ENCODE measurements at regions not wholly inside any gene's neighbourhood (a gene's known extent, or its start where the extent isn't known, plus 50 kb on each side); places are given as distances from the start of the nearest gene placed in this dataset.

DNA sequence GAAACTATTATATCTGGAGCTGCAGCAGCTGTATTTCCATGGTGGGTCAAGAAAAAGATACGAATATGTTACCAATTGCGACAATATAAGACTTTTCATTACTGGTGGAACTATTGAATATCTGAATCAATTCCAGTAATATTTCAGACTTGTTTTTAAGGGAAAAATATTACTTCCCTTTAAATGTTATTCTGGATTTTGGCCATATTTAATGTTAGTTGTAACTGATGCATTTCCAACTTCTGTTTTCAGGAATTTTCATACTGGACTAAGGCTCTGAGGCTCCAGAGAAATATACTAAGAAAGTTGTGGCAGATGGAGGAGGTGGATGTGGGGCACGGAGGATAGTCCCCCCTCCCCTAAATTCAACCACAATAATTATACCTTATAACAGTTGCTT lies 555.2 kb upstream of the SETBP1 start:
- no peak overlapping the region for H3K9ac ChIP-seq (ENCODE audit: low read length)
- no peaks in the 10 kb centered on the region for H3K36me3 ChIP-seq (ENCODE audit: control insufficient read depth, insufficient read depth, low read length)
- no peak overlapping the region for H3K27ac ChIP-seq (ENCODE audit: low read depth, low read length)
- no peaks in the 10 kb centered on the region for H3K4me1 ChIP-seq (ENCODE audit: control insufficient read depth, insufficient read depth, low read length)
- no peak overlapping the region for H3K4me3 ChIP-seq (ENCODE audit: low read depth, low read length)
- H3K27me3 ChIP-seq (ENCODE audit: control insufficient read depth, insufficient read depth, low read length): no peaks in the 10 kb centered on the region
- H3K9me3 ChIP-seq (ENCODE audit: control insufficient read depth, insufficient read depth, low read depth, low read length): no peaks in the 10 kb centered on the region

DNA sequence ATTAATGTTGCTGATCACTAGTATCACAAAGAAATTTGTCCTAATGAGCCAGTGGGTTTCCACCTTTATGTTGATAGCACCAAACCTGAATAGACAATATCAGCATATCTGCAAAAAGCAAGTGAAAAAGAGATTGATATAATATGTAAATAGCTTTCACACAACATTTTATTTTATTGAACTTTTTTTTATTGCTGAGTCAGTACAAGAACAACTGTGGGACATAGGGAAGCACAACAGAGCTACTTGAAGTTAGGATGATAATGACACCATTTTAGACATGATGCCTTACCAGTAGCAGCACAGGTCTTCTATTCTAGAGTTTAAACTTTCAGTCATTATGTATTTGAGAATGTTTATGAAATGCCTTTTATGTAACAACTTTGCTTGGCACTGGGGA lies 554.1 kb upstream of the SETBP1 start:
- Histone ChIP-seq H3K36me3 (ENCODE audit: control insufficient read depth, insufficient read depth, low read length) (no peaks in the 10 kb centered on the region), H3K4me1 (ENCODE audit: control insufficient read depth, insufficient read depth, low read length) (no peaks in the 10 kb centered on the region), H3K27me3 (ENCODE audit: control insufficient read depth, insufficient read depth, low read length) (no peaks in the 10 kb centered on the region), H3K4me3 (ENCODE audit: low read depth, low read length) (no peak overlapping the region), H3K9ac (ENCODE audit: low read length) (no peak overlapping the region), H3K9me3 (ENCODE audit: control insufficient read depth, insufficient read depth, low read depth, low read length) (no peaks in the 10 kb centered on the region), H3K27ac (ENCODE audit: low read depth, low read length) (no peak overlapping the region)

DNA sequence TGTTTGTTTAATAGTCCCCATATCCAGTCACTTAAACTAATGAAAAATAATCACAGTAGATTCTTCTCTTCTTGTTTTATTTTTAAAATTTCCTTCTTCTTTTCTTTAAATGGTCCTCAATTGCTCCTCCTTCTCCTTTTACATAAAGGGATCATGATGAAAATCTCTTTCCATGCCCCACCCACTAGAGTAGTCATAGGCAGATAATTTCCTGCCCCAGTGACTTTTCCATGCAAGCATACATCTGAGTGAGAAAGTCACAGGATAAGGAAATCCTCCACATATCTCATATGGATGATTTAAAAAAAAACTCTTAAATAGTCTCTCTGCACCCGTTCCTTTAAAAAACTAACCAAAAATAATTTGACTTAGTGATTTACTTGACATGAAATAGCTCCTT lies 552.3 kb upstream of the SETBP1 start:
- Histone ChIP-seq H3K36me3 (ENCODE audit: control insufficient read depth, insufficient read depth, low read length) (no peaks in the 10 kb centered on the region), H3K9me3 (ENCODE audit: control insufficient read depth, insufficient read depth, low read depth, low read length) (no peaks in the 10 kb centered on the region), H3K9ac (ENCODE audit: low read length) (no peak overlapping the region), H3K4me3 (ENCODE audit: low read depth, low read length) (no peak overlapping the region), H3K4me1 (ENCODE audit: control insufficient read depth, insufficient read depth, low read length) (no peaks in the 10 kb centered on the region), H3K27ac (ENCODE audit: low read depth, low read length) (no peak overlapping the region), H3K27me3 (ENCODE audit: control insufficient read depth, insufficient read depth, low read length) (no peaks in the 10 kb centered on the region)

DNA sequence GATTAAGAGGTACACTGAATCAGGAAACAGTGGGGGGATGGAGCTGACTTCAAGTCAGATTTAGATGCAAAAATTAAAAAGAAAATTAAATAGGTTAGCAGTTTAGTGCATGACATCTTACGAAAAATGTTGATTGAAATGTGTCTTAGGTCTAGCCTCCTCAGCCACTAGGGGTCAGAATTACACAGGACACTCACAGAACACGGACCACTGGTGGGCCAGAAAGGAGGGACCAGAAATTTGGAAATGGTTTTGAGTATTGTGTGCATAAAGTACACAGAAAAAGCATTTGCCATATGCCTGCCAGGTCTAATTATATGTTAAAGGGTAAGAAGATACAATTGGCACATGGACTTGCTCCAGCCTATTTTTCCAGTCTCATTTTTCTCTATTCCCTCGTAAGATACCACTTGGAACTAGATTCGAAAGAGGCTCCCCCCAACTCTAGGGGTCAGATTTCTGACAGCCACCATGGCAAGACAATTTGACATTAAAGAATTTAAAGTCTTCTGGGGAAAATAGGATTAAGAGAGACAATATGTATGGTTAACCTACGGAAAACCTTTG lies 550.2 kb upstream of the SETBP1 start:
- Histone ChIP-seq H3K36me3 (ENCODE audit: control insufficient read depth, insufficient read depth, low read length) (no peaks in the 10 kb centered on the region), H3K27me3 (ENCODE audit: control insufficient read depth, insufficient read depth, low read length) (no peaks in the 10 kb centered on the region), H3K27ac (ENCODE audit: low read depth, low read length) (no peak overlapping the region), H3K9ac (ENCODE audit: low read length) (no peak overlapping the region), H3K4me1 (ENCODE audit: control insufficient read depth, insufficient read depth, low read length) (no peaks in the 10 kb centered on the region), H3K9me3 (ENCODE audit: control insufficient read depth, insufficient read depth, low read depth, low read length) (no peaks in the 10 kb centered on the region), H3K4me3 (ENCODE audit: low read depth, low read length) (no peak overlapping the region)

DNA sequence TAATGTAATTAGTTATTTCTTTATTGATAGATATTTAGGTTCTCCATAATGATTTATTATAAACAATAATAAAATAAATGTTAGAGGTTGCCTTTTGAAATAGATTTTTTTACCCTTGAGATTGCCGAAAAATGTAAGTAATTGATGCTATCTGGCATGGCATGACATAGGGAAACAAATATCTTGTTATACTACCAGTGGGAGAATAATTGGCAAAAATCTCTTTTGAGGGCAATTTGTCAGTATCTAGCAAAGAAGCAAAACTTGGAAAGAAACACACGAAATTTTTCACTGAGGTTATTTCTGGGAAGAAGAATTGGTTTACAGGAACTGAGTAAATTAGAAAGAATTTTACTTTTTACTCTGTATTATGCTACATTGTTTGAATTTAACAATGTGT lies 547.2 kb upstream of the SETBP1 start:
- Histone ChIP-seq H3K9ac (ENCODE audit: low read length) (no peak overlapping the region), H3K4me1 (ENCODE audit: control insufficient read depth, insufficient read depth, low read length) (no peaks in the 10 kb centered on the region), H3K9me3 (ENCODE audit: control insufficient read depth, insufficient read depth, low read depth, low read length) (peaks cover 4% of the 10 kb centered on the region; the same call in 1 of the 2 replicates), H3K27ac (ENCODE audit: low read depth, low read length) (no peak overlapping the region), H3K27me3 (ENCODE audit: control insufficient read depth, insufficient read depth, low read length) (no peaks in the 10 kb centered on the region), H3K36me3 (ENCODE audit: control insufficient read depth, insufficient read depth, low read length) (no peaks in the 10 kb centered on the region), H3K4me3 (ENCODE audit: low read depth, low read length) (no peak overlapping the region)

DNA sequence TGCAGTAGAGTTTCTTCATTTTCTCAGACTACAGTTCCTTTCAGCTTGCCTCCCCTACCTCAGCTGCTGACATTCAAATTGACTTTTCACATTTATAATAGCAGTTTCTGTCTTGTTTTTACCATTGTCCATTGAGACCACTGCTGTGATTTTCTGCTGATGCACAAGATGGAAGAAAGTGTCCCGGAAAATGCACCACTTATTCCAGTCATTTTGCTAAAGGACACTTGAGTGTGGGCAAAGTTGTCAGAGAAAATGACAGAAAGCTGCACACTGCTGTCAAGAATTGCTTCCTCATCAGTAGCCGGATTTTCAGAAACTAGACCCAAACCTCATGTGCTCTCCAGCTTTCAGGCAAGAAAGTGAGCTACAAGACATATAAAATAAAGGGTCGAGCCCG lies 546.2 kb upstream of the SETBP1 start:
- Histone ChIP-seq H3K36me3 (ENCODE audit: control insufficient read depth, insufficient read depth, low read length) (no peaks in the 10 kb centered on the region), H3K27ac (ENCODE audit: low read depth, low read length) (no peak overlapping the region), H3K9me3 (ENCODE audit: control insufficient read depth, insufficient read depth, low read depth, low read length) (peaks cover 4% of the 10 kb centered on the region; the same call in 1 of the 2 replicates), H3K4me3 (ENCODE audit: low read depth, low read length) (no peak overlapping the region), H3K4me1 (ENCODE audit: control insufficient read depth, insufficient read depth, low read length) (no peaks in the 10 kb centered on the region), H3K9ac (ENCODE audit: low read length) (no peak overlapping the region), H3K27me3 (ENCODE audit: control insufficient read depth, insufficient read depth, low read length) (no peaks in the 10 kb centered on the region)

DNA sequence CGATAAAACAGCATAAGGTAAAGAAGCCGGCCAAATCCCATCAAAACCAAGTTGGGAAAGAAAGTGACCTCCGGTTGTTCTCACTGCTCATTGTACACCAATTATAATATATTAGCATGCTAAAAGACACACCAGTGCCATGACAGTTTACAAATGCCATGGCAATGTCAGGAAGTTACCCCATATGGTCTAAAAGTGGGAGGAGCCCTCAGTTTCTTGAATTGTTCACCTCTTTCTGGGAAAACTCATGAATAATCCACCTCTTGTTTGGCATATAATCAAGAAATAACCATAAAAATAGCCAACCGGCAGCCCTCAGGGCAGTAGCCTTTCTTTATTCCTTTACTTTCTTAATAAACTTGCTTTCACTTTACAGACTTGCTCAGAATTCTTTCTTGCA lies 544.9 kb upstream of the SETBP1 start:
- H3K4me1 ChIP-seq (ENCODE audit: control insufficient read depth, insufficient read depth, low read length): no peaks in the 10 kb centered on the region
- H3K9me3 ChIP-seq (ENCODE audit: control insufficient read depth, insufficient read depth, low read depth, low read length): peaks cover 4% of the 10 kb centered on the region; the same call in 1 of the 2 replicates
- H3K9ac ChIP-seq (ENCODE audit: low read length): no peak overlapping the region
- H3K4me3 ChIP-seq (ENCODE audit: low read depth, low read length): no peak overlapping the region
- H3K27ac ChIP-seq (ENCODE audit: low read depth, low read length): no peak overlapping the region
- no peaks in the 10 kb centered on the region for H3K27me3 ChIP-seq (ENCODE audit: control insufficient read depth, insufficient read depth, low read length)
- no peaks in the 10 kb centered on the region for H3K36me3 ChIP-seq (ENCODE audit: control insufficient read depth, insufficient read depth, low read length)

DNA sequence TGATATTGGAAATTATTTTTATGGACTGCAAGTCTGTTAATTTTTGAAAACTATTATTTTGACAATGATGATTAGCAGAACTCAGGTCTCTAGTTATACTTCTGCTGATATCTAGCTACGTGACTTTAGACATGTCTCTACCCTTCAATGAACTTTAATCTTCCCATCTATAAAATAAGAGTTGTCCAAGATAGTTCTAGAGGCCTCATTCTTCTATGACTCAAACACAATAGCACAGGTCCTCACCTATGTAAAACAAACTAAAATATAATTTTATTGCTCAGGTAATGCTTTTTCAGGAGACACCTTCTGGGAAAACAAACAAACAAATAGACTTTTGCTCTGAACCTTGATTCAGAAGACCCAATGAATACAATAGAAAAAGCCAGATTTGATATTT lies 544.4 kb upstream of the SETBP1 start:
- peaks cover 4% of the 10 kb centered on the region; the same call in 1 of the 2 replicates for H3K9me3 ChIP-seq (ENCODE audit: control insufficient read depth, insufficient read depth, low read depth, low read length)
- H3K27me3 ChIP-seq (ENCODE audit: control insufficient read depth, insufficient read depth, low read length): no peaks in the 10 kb centered on the region
- no peaks in the 10 kb centered on the region for H3K36me3 ChIP-seq (ENCODE audit: control insufficient read depth, insufficient read depth, low read length)
- H3K4me1 ChIP-seq (ENCODE audit: control insufficient read depth, insufficient read depth, low read length): no peaks in the 10 kb centered on the region
- H3K9ac ChIP-seq (ENCODE audit: low read length): no peak overlapping the region
- H3K27ac ChIP-seq (ENCODE audit: low read depth, low read length): no peak overlapping the region
- no peak overlapping the region for H3K4me3 ChIP-seq (ENCODE audit: low read depth, low read length)

DNA sequence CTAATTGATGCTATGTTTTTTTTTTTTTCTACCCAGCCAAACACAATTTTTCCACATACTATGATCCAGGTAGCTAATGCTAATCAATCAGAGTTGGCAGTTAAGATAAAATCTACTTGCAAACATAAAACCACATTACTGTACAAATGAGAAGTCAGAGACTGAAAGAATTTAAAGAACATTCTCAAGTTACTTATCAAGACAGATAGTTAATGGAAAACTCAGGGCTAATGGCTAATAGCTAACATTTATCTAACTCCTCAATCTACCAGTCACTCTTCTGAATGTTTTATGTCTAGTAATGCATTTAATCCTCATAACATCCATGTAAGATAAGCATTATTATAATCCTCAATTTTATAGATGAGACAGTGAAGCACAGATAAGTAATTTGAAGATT lies 537.6 kb upstream of the SETBP1 start:
- no peak overlapping the region for H3K9ac ChIP-seq (ENCODE audit: low read length)
- no peak overlapping the region for H3K4me3 ChIP-seq (ENCODE audit: low read depth, low read length)
- H3K9me3 ChIP-seq (ENCODE audit: control insufficient read depth, insufficient read depth, low read depth, low read length): no peaks in the 10 kb centered on the region
- H3K4me1 ChIP-seq (ENCODE audit: control insufficient read depth, insufficient read depth, low read length): no peaks in the 10 kb centered on the region
- no peak overlapping the region for H3K27ac ChIP-seq (ENCODE audit: low read depth, low read length)
- H3K36me3 ChIP-seq (ENCODE audit: control insufficient read depth, insufficient read depth, low read length): no peaks in the 10 kb centered on the region
- no peaks in the 10 kb centered on the region for H3K27me3 ChIP-seq (ENCODE audit: control insufficient read depth, insufficient read depth, low read length)

DNA sequence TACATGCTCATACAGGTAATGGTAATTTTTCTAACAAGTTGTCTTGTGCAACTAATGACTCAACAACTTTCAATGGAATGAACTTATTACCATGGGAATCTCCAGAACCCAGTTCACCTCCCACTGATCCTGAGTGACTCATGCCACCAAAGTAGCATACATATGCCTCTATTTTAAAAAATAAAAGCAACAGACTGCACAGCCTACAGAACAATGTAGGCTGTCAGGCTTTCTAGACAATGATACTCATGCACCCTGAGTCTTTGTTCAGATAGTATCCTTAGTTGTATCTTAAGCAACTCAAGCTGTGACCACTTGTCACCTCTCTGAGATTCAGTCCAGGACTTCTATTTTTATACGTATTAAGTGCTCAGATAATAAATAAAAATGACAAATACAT lies 531.0 kb upstream of the SETBP1 start:
- H3K4me1 ChIP-seq (ENCODE audit: control insufficient read depth, insufficient read depth, low read length): no peaks in the 10 kb centered on the region
- H3K9ac ChIP-seq (ENCODE audit: low read length): no peak overlapping the region
- H3K9me3 ChIP-seq (ENCODE audit: control insufficient read depth, insufficient read depth, low read depth, low read length): no peaks in the 10 kb centered on the region
- no peak overlapping the region for H3K27ac ChIP-seq (ENCODE audit: low read depth, low read length)
- H3K27me3 ChIP-seq (ENCODE audit: control insufficient read depth, insufficient read depth, low read length): no peaks in the 10 kb centered on the region
- no peak overlapping the region for H3K4me3 ChIP-seq (ENCODE audit: low read depth, low read length)
- no peaks in the 10 kb centered on the region for H3K36me3 ChIP-seq (ENCODE audit: control insufficient read depth, insufficient read depth, low read length)

DNA sequence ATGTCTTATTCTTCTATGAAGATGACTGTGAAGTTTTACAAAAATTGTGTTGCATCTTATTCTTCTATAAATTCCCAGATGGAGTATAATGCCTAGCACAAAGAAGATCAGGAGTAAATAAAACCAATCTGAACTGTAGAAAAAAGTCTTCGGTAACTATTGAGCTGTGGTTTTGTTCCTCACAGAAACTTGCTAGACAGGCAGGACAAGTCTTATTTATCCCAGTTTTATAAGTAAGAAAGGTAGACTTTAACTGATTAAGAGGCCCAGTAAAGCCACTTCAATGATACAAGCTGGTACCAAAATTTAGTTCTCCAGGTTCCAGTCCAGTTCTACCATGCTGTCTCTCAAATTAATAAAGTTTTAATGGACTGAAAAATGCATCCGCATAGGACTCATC lies 526.7 kb upstream of the SETBP1 start:
- Histone ChIP-seq H3K27me3 (ENCODE audit: control insufficient read depth, insufficient read depth, low read length) (no peaks in the 10 kb centered on the region), H3K27ac (ENCODE audit: low read depth, low read length) (no peak overlapping the region), H3K36me3 (ENCODE audit: control insufficient read depth, insufficient read depth, low read length) (no peaks in the 10 kb centered on the region), H3K9me3 (ENCODE audit: control insufficient read depth, insufficient read depth, low read depth, low read length) (no peaks in the 10 kb centered on the region), H3K4me3 (ENCODE audit: low read depth, low read length) (no peak overlapping the region), H3K9ac (ENCODE audit: low read length) (no peak overlapping the region), H3K4me1 (ENCODE audit: control insufficient read depth, insufficient read depth, low read length) (no peaks in the 10 kb centered on the region)

DNA sequence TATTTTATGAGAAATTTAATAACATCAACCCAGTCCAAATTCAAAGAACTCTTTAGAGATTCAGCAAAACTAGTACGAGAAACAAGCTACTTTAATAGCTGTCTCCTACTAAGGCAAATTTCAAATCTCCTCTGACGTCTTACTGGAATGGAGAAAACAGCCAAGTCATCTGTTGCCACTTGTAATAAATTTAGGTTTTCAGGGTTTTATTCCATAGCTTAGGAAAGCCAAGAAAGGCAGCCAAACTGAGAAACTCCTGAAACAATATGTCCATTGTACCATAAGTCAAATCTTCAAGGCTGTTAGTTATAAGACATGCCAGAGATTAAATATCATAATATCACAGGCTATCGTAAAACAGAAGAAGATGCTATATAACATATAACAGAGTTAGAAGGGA lies 524.6 kb upstream of the SETBP1 start:
- Histone ChIP-seq H3K9me3 (ENCODE audit: control insufficient read depth, insufficient read depth, low read depth, low read length) (no peaks in the 10 kb centered on the region), H3K36me3 (ENCODE audit: control insufficient read depth, insufficient read depth, low read length) (no peaks in the 10 kb centered on the region), H3K9ac (ENCODE audit: low read length) (no peak overlapping the region), H3K27ac (ENCODE audit: low read depth, low read length) (no peak overlapping the region), H3K4me3 (ENCODE audit: low read depth, low read length) (no peak overlapping the region), H3K4me1 (ENCODE audit: control insufficient read depth, insufficient read depth, low read length) (no peaks in the 10 kb centered on the region), H3K27me3 (ENCODE audit: control insufficient read depth, insufficient read depth, low read length) (no peaks in the 10 kb centered on the region)
